GM12892 (cell line): ENCODE measurements at regions not wholly inside any gene's neighbourhood (a gene's known extent, or its start where the extent isn't known, plus 50 kb on each side); places are given as distances from the start of the nearest gene placed in this dataset.

Experiments used
- DNase-seq: peaks from one replicate; pipeline ENCODE4 v3.0.0; 2011; ENCODE audit not compliant: insufficient read length
- FAIRE-seq: peaks from 2 replicates; lab custom pipeline; 2011; peaks lifted over from hg19 to GRCh38; lab: Jason Lieb, UNC
- POLR2A ChIP-seq: IDR thresholded peaks from 2 replicates; pipeline ENCODE4 v1.6.1; 2011; ENCODE audit warnings: low read depth, low read length, control low read depth
- POLR2AphosphoS5 ChIP-seq: IDR thresholded peaks from 2 replicates; pipeline ENCODE4 v1.6.1; 2011; ENCODE audit warnings: low read depth, low read length, control low read depth
- TAF1 ChIP-seq: IDR thresholded peaks from 2 replicates; pipeline ENCODE4 v1.6.1; 2011; ENCODE audit warnings: low read depth, mild to moderate bottlenecking, control low read depth, low read length, borderline replicate concordance

DNA sequence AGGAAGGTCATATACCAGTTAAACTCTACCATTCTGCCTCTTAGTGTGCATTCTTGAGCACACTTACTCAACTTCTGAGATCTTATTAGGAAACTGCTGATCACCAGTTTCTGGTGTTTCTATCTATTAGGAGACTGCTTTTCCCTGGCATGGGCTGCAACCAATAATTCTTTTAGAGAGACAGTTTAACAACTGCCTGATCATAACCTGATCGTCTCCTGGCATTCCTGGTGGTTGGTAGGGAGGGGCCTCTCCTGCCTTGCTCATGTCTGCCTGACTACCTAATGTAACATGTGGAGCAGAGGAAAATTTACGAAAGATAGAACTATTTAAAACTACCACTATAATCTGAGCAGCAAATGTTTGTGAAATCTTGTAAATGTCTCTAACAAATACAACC lies 75.3 kb upstream of the MGAT4C start:
- TF ChIP-seq POLR2A: no peak
- DNase-seq (no peak), FAIRE-seq (no peak)

DNA sequence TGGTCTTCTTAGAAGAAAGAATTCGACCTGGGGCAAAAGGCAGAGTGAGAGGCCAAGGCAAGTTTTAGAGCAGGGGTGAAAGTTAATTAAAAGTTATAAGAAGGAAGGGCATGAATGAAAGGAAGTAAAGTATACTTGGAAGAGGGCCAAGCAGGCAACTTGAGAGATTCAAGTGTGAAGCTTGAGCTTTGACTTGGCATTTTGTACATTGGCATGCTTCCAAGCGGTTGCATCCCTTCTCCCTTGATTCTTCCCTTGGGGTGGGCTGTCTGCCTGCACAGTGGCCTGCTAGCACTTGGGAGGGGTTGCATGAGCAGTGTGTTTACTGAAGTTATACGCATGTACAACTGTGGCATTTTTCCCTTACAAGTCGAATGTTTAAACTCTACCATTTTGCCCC lies 74.8 kb upstream of the MGAT4C start:
- TF ChIP-seq POLR2A (no peak), TAF1 (no peak), POLR2AphosphoS5 (no peak)
- FAIRE-seq (no peak), DNase-seq (no peak)

DNA sequence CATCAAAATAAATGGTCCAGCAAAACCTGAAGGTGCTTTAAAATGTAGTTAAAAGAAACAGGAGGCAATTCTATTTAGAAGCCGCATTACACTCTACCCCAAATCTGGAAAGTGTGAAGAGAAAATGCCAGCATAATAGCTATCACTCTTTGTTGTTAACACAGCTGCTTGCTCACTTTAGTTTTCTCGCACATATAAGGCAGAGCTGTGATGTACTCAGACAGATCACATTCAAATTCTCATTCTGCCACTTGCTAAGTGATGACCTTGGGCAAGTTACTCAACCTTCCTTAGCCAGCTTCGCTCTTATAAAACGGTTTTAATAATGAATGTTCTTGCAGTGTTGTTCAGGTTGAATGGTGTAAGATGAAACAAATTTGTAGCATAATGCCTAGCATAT lies 56.0 kb upstream of the MGAT4C start:
- DNase-seq: no peak
- TF ChIP-seq TAF1: no peak
- TF ChIP-seq POLR2AphosphoS5: no peak
- no peak for TF ChIP-seq POLR2A
- no peak for FAIRE-seq
